HepG2 (cell line): ENCODE measurements at regions not wholly inside any gene's neighbourhood (a gene's known extent, or its start where the extent isn't known, plus 50 kb on each side); places are given as distances from the start of the nearest gene placed in this dataset.

Experiments used
- ATM ChIP-seq: fragments of 450-650 bp; IDR thresholded peaks from 2 replicates; pipeline ENCODE4 v1.7.1; 2017; ENCODE audit warnings: mild to moderate bottlenecking, borderline replicate concordance
- FOXA1 ChIP-seq, 2 experiments: fragments of 450-650 bp in 1 of 2; sonication (generic) in 1 of 2; formaldehyde crosslinking in 1 of 2; IDR thresholded peaks; 2 replicates each; pipeline versions ENCODE4 v1.4.0 to v1.6.1; 2016 to 2020; ENCODE audit warnings: missing genetic modification reagents in 1 of 2
- JUNB ChIP-seq: sonication (generic); formaldehyde crosslinking; IDR thresholded peaks from 2 replicates; pipeline ENCODE4 v1.8.0; 2022; ENCODE audit warnings: missing genetic modification reagents, mild to moderate bottlenecking, borderline replicate concordance
- SIX1 ChIP-seq: sonication (generic); formaldehyde crosslinking; IDR thresholded peaks from 2 replicates; pipeline ENCODE4 v1.4.0; 2020; ENCODE audit warnings: missing genetic modification reagents, borderline replicate concordance
- SMAD3 ChIP-seq: sonication (generic); formaldehyde crosslinking; IDR thresholded peaks from 2 replicates; pipeline ENCODE4 v1.4.0; 2020; ENCODE audit warnings: missing genetic modification reagents
- SP1 ChIP-seq, 2 experiments: fragments of 450-650 bp in 1 of 2; sonication (generic) in 1 of 2; formaldehyde crosslinking in 1 of 2; IDR thresholded peaks; 2 replicates each; pipeline versions ENCODE4 v1.4.0 to v1.6.1; 2016 to 2020; ENCODE audit warnings: missing genetic modification reagents in 1 of 2
- ZBTB8A ChIP-seq: sonication (generic); formaldehyde crosslinking; IDR thresholded peaks from 2 replicates; pipeline ENCODE4 v1.4.0; 2020; ENCODE audit warnings: mild to moderate bottlenecking, low read depth, missing genetic modification reagents, borderline replicate concordance
- ZKSCAN8 ChIP-seq: IDR thresholded peaks from 2 replicates; pipeline ENCODE4 v1.6.1; 2016; ENCODE audit warnings: borderline replicate concordance, missing genetic modification reagents, missing compliant biosample characterization
- ZSCAN29 ChIP-seq: sonication (generic); formaldehyde crosslinking; conservative IDR thresholded peaks from 2 replicates; pipeline ENCODE4 v1.4.0; 2020; ENCODE audit warnings: mild to moderate bottlenecking, missing genetic modification reagents

DNA sequence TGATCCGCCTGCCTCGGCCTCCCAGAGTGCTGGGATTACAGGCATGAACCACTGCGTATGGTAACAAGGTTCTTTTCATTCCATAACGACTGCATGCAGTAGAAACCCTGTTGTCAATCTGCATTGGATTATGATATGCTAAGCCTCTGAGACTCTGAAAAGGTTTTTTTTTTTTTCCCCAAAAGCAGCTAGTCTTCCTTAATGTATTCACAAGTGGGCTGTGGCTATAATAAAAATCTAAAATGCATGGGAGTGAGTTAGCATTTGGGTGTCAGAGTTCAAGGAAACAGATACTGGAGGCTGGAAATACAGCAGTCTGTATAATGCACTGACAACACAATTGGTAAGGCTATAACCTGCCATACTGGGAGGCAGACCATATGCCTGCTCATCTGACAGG, 218.1 kb downstream of the NSUN3 start:
- TF ChIP-seq JUNB (CRISPR knock-in tag) (no peak), SP1 (IDR thresholded peaks at IDR 0.05) (no peak), SP1 (CRISPR knock-in tag; IDR thresholded peaks at IDR 0.05) (no peak), ZKSCAN8 (CRISPR knock-in tag) (no peak), SMAD3 (CRISPR knock-in tag) (no peak), ATM (no peak), SIX1 (CRISPR knock-in tag) (no peak), ZSCAN29 (CRISPR knock-in tag) (no peak), ZBTB8A (CRISPR knock-in tag) (no peak), FOXA1 (IDR thresholded peaks at IDR 0.05) (no peak), FOXA1 (CRISPR knock-in tag; IDR thresholded peaks at IDR 0.05) (no peak)
